GM12891 (cell line): ENCODE measurements at regions not wholly inside any gene's neighbourhood (a gene's known extent, or its start where the extent isn't known, plus 50 kb on each side); places are given as distances from the start of the nearest gene placed in this dataset.

Source experiments
- PAX5 ChIP-seq: IDR thresholded peaks from 2 replicates; pipeline ENCODE4 v1.6.1; 2011; ENCODE audit warnings: low read length, moderate library complexity, mild to moderate bottlenecking; ENCODE audit not compliant: insufficient read depth, severe bottlenecking
- POLR2A ChIP-seq: IDR thresholded peaks from 2 replicates; pipeline ENCODE4 v1.6.1; 2011; ENCODE audit warnings: low read depth, low read length, control low read depth
- POLR2AphosphoS5 ChIP-seq: IDR thresholded peaks from 2 replicates; pipeline ENCODE4 v1.6.1; 2011; ENCODE audit warnings: low read depth, low read length, control low read depth
- POU2F2 ChIP-seq: IDR thresholded peaks from 2 replicates; pipeline ENCODE4 v1.6.1; 2011; ENCODE audit warnings: low read depth, mild to moderate bottlenecking, control low read depth, low read length, moderate library complexity
- SPI1 ChIP-seq: IDR thresholded peaks from 2 replicates; pipeline ENCODE4 v1.6.1; 2011; ENCODE audit warnings: low read depth, low read length, control low read depth
- TAF1 ChIP-seq: IDR thresholded peaks from 2 replicates; pipeline ENCODE4 v1.6.1; 2011; ENCODE audit warnings: low read depth, low read length, control low read depth

- TF ChIP-seq POLR2A (no peak), POLR2AphosphoS5 (no peak), TAF1 (no peak), SPI1 (no peak), PAX5 (no peak), POU2F2 (no peak)
Measured at GRCh38 chr1:80143361-80143760, 1136.8 kb upstream of the ADGRL4 start.
